Endodermal cell (in vitro differentiated cells): ENCODE measurements at regions not wholly inside any gene's neighbourhood (a gene's known extent, or its start where the extent isn't known, plus 50 kb on each side); places are given as distances from the start of the nearest gene placed in this dataset.

ENCODE experiments used
- DNase-seq: peaks from one replicate; pipeline ENCODE4 v3.0.0-alpha.2; 2017
- H3K27ac ChIP-seq: 2 replicates; pipeline ENCODE4 v1.5.1; 2013; ENCODE audit warnings: mild to moderate bottlenecking, low read depth, low read length, moderate library complexity
- H3K27me3 ChIP-seq: 2 replicates; pipeline ENCODE4 v1.6.1; 2013; ENCODE audit warnings: mild to moderate bottlenecking, low read length, moderate library complexity; ENCODE audit not compliant: insufficient read depth, control insufficient read depth, poor library complexity, severe bottlenecking
- H3K36me3 ChIP-seq: 2 replicates; pipeline ENCODE4 v1.7.0; 2013; ENCODE audit warnings: mild to moderate bottlenecking, low read length, moderate library complexity; ENCODE audit not compliant: control insufficient read depth, insufficient read depth
- H3K4me1 ChIP-seq: one replicate; pipeline ENCODE4 v1.7.0; 2013; ENCODE audit warnings: low read length; ENCODE audit not compliant: control insufficient read depth, insufficient read depth
- H3K4me3 ChIP-seq: 2 replicates; pipeline ENCODE4 v1.5.1; 2013; ENCODE audit warnings: mild to moderate bottlenecking, low read length, moderate library complexity
- H3K9ac ChIP-seq: 2 replicates; pipeline ENCODE4 v1.6.1; 2013; ENCODE audit warnings: mild to moderate bottlenecking, low read length, moderate library complexity; ENCODE audit not compliant: poor library complexity, severe bottlenecking; ENCODE audit errors: extremely low read depth
- H3K9me3 ChIP-seq: 2 replicates; pipeline ENCODE4 v1.6.1; 2013; ENCODE audit warnings: mild to moderate bottlenecking, low read length, moderate library complexity; ENCODE audit not compliant: control insufficient read depth
- H3K27ac Mint-ChIP-seq: 2 replicates; pipeline ENCODE4 v1.8.0; 2020; ENCODE audit warnings: mixed read lengths
- H3K27me3 Mint-ChIP-seq: 2 replicates; pipeline ENCODE4 v1.8.0; 2021; ENCODE audit warnings: mild to moderate bottlenecking, mixed read lengths; ENCODE audit not compliant: insufficient read depth
- H3K36me3 Mint-ChIP-seq: 2 replicates; pipeline ENCODE4 v1.8.0; 2020; ENCODE audit warnings: low read depth, mixed read lengths
- H3K4me1 Mint-ChIP-seq: 2 replicates; pipeline ENCODE4 v1.8.0; 2020; ENCODE audit warnings: mixed read lengths
- H3K4me3 Mint-ChIP-seq: 2 replicates; pipeline ENCODE4 v1.8.0; 2020; ENCODE audit warnings: mild to moderate bottlenecking, moderate library complexity, mixed read lengths
- H3K9me3 Mint-ChIP-seq: 2 replicates; pipeline ENCODE4 v1.8.0; 2020; ENCODE audit warnings: mild to moderate bottlenecking, mixed read lengths
- CTCF ChIP-seq: fragments of 200-600 bp; sonication (generic); conservative IDR thresholded peaks from 2 replicates; pipeline ENCODE4 v1.5.0; 2021; ENCODE audit warnings: antibody characterized with exemption, mild to moderate bottlenecking
- WGBS, 2 experiments: methylation state at CpG; one replicate each; pipeline versions ENCODE4 v1.1.5 to v1.1.7; 2013; ENCODE audit warnings: missing lambda C conversion rate in 2 of 2, mixed read lengths in 1 of 2; ENCODE audit not compliant: insufficient coverage in 1 of 2, insufficient read length in 1 of 2; 5-methylcytosine and 5-hydroxymethylcytosine counted together

- H3K27ac Mint-ChIP-seq = no peak overlapping the region
- Histone ChIP-seq H3K9me3 (no peaks in the 10 kb centered on the region), H3K36me3 (no peaks in the 10 kb centered on the region), H3K27me3 (no peaks in the 10 kb centered on the region), H3K4me3 (no peak overlapping the region), H3K9ac (no peak overlapping the region), H3K4me1 (peaks cover 1% of the 10 kb centered on the region), H3K27ac (no peak overlapping the region)
- peaks cover 2% of the 10 kb centered on the region for H3K27me3 Mint-ChIP-seq
- no peaks in the 10 kb centered on the region for H3K9me3 Mint-ChIP-seq
- H3K4me3 Mint-ChIP-seq = no peak overlapping the region
- 75 to 89% methylated on average over 2 of the region's 2 CpGs for WGBS, 2 experiments
- DNase-seq = no peak
- H3K36me3 Mint-ChIP-seq = no peaks in the 10 kb centered on the region
- no peak for TF ChIP-seq CTCF
- H3K4me1 Mint-ChIP-seq = peaks cover 17% of the 10 kb centered on the region
Observed at GRCh38 chr6:131356161-131356560, 216.9 kb upstream of the ARG1 start.

- H3K27ac Mint-ChIP-seq = no peak overlapping the region
- DNase-seq = no peak
- H3K9me3 Mint-ChIP-seq = no peaks in the 10 kb centered on the region
- 80 to 88% methylated on average over 2 of the region's 2 CpGs for WGBS, 2 experiments
- Histone ChIP-seq H3K27me3 (no peaks in the 10 kb centered on the region), H3K4me3 (no peak overlapping the region), H3K9me3 (no peaks in the 10 kb centered on the region), H3K9ac (no peak overlapping the region), H3K27ac (no peak overlapping the region), H3K36me3 (no peaks in the 10 kb centered on the region), H3K4me1 (no peaks in the 10 kb centered on the region)
- H3K4me1 Mint-ChIP-seq = peaks cover 11% of the 10 kb centered on the region
- TF ChIP-seq CTCF = no peak
- no peaks in the 10 kb centered on the region for H3K36me3 Mint-ChIP-seq
- no peak overlapping the region for H3K4me3 Mint-ChIP-seq
- H3K27me3 Mint-ChIP-seq = peaks cover 2% of the 10 kb centered on the region
Observed at GRCh38 chr6:131357501-131357900, 215.5 kb upstream of the ARG1 start.

- peaks cover 7% of the 10 kb centered on the region for H3K27me3 Mint-ChIP-seq
- no peak overlapping the region for H3K27ac ChIP-seq
- no peaks in the 10 kb centered on the region for H3K36me3 Mint-ChIP-seq
- TF ChIP-seq CTCF = no peak
- no peak overlapping the region for H3K9ac ChIP-seq
- no peak for DNase-seq
- no peaks in the 10 kb centered on the region for H3K36me3 ChIP-seq
- whole genome bisulfite sequencing, 2 experiments = 91 to 100% methylated on average over 1 to 4 of the region's 4 CpGs
- H3K4me3 Mint-ChIP-seq = no peak overlapping the region
- peaks cover 9% of the 10 kb centered on the region for H3K4me1 Mint-ChIP-seq
- H3K4me1 ChIP-seq = no peaks in the 10 kb centered on the region
- no peak overlapping the region for H3K27ac Mint-ChIP-seq
- no peaks in the 10 kb centered on the region for H3K9me3 ChIP-seq
- H3K27me3 ChIP-seq = no peaks in the 10 kb centered on the region
- H3K4me3 ChIP-seq = no peak overlapping the region
- H3K9me3 Mint-ChIP-seq = no peaks in the 10 kb centered on the region
Observed at GRCh38 chr6:131362070-131362469, 211.0 kb upstream of the ARG1 start.
